Hepatocyte (in vitro differentiated cells): ENCODE measurements at regions not wholly inside any gene's neighbourhood (a gene's known extent, or its start where the extent isn't known, plus 50 kb on each side); places are given as distances from the start of the nearest gene placed in this dataset.

Experiments
- CTCF ChIP-seq: fragments of 200-600 bp; sonication (generic); IDR thresholded peaks from 2 replicates; pipeline ENCODE4 v1.5.1; 2016; ENCODE audit warnings: antibody characterized with exemption, mild to moderate bottlenecking; ENCODE audit not compliant: poor library complexity
- EZH2 ChIP-seq: fragments of 200-600 bp; sonication (generic); IDR thresholded peaks from 2 replicates; pipeline ENCODE4 v1.6.1; 2016; ENCODE audit warnings: antibody characterized with exemption, mild to moderate bottlenecking, borderline replicate concordance
- EZH2phosphoT487 ChIP-seq: fragments of 200-600 bp; sonication (generic); IDR thresholded peaks from one replicate; pipeline ENCODE4 v1.6.1; 2018; ENCODE audit warnings: antibody characterized with exemption, mild to moderate bottlenecking, low read depth, moderate library complexity; ENCODE audit not compliant: unreplicated experiment, severe bottlenecking

GRCh38 chr20:1822564-1823449 lies 72.4 kb upstream of the SIRPA start:
- TF ChIP-seq CTCF (no peak), EZH2phosphoT487 (no peak), EZH2 (no peak)
